IPS-18c (cell line): ENCODE measurements at regions not wholly inside any gene's neighbourhood (a gene's known extent, or its start where the extent isn't known, plus 50 kb on each side); places are given as distances from the start of the nearest gene placed in this dataset.
"Not testable (repeated sequence)": the region's sequence is repeated elsewhere in the genome, so short reads cannot be mapped to it uniquely, and the experiment has no call there.

Experiments
- H3K4me3 ChIP-seq: 2 replicates; pipeline ENCODE4 v1.7.0; 2013; ENCODE audit warnings: low read depth, mild to moderate bottlenecking, low read length, moderate library complexity; ENCODE audit not compliant: insufficient read depth
- H3K9me3 ChIP-seq: one replicate; pipeline ENCODE4 v1.6.1; 2013; ENCODE audit warnings: mild to moderate bottlenecking, low read length, moderate library complexity; ENCODE audit not compliant: control insufficient read depth, insufficient read depth

GRCh38 chr3:175940881-175941280 is 1081.7 kb downstream of the NAALADL2 start:
- H3K4me3 ChIP-seq, result no peak overlapping the region
- peaks cover 7% of the 10 kb centered on the region for H3K9me3 ChIP-seq

- Histone ChIP-seq H3K4me3 (no peak overlapping the region), H3K9me3 (peaks cover 7% of the 10 kb centered on the region)
Observed at GRCh38 chr3:175940243-175940642, 1081.1 kb downstream of the NAALADL2 start.

- H3K9me3 ChIP-seq, result not testable (repeated sequence)
Observed at GRCh38 chr3:175937367-175937766, 1078.2 kb downstream of the NAALADL2 start.

GRCh38 chr3:175932586-175932985 is 1073.5 kb downstream of the NAALADL2 start:
- H3K4me3 ChIP-seq, result no peak overlapping the region
- H3K9me3 ChIP-seq, result peaks cover 4% of the 10 kb centered on the region

More at GRCh38 chr3:175937367-175937766, 1078.2 kb downstream of the NAALADL2 start:
- H3K4me3 ChIP-seq, result not testable (repeated sequence)

- H3K9me3 ChIP-seq, result peaks cover 10% of the 10 kb centered on the region
- H3K4me3 ChIP-seq, result no peak overlapping the region
Observed at GRCh38 chr3:175919133-175919532, 1060.0 kb downstream of the NAALADL2 start.

- H3K9me3 ChIP-seq, result peaks cover 10% of the 10 kb centered on the region
- no peak overlapping the region for H3K4me3 ChIP-seq
Observed at GRCh38 chr3:175916191-175916934, 1057.2 kb downstream of the NAALADL2 start.

- peaks cover 14% of the 10 kb centered on the region for H3K9me3 ChIP-seq
- H3K4me3 ChIP-seq, result no peak overlapping the region
Observed at GRCh38 chr3:175914785-175915184, 1055.7 kb downstream of the NAALADL2 start.

GRCh38 chr3:175913286-175913685 is 1054.2 kb downstream of the NAALADL2 start:
- Histone ChIP-seq H3K4me3 (no peak overlapping the region), H3K9me3 (peaks cover 5% of the 10 kb centered on the region)

- no peak overlapping the region for H3K4me3 ChIP-seq
- peaks cover 5% of the 10 kb centered on the region for H3K9me3 ChIP-seq
Observed at GRCh38 chr3:175911937-175912336, 1052.8 kb downstream of the NAALADL2 start.

GRCh38 chr3:175902226-175902625 is 1043.1 kb downstream of the NAALADL2 start:
- no peaks in the 10 kb centered on the region for H3K9me3 ChIP-seq
- no peak overlapping the region for H3K4me3 ChIP-seq

GRCh38 chr3:175898194-175898593 is 1039.1 kb downstream of the NAALADL2 start:
- no peaks in the 10 kb centered on the region for H3K9me3 ChIP-seq
- no peak overlapping the region for H3K4me3 ChIP-seq

GRCh38 chr3:175896655-175897054 is 1037.5 kb downstream of the NAALADL2 start:
- H3K4me3 ChIP-seq, result no peak overlapping the region
- H3K9me3 ChIP-seq, result no peaks in the 10 kb centered on the region

GRCh38 chr3:175895731-175896130 is 1036.6 kb downstream of the NAALADL2 start:
- Histone ChIP-seq H3K9me3 (no peaks in the 10 kb centered on the region), H3K4me3 (no peak overlapping the region)

GRCh38 chr3:175893566-175893965 is 1034.4 kb downstream of the NAALADL2 start:
- H3K9me3 ChIP-seq, result no peaks in the 10 kb centered on the region

GRCh38 chr3:175890066-175890465 is 1030.9 kb downstream of the NAALADL2 start:
- Histone ChIP-seq H3K9me3 (peaks cover 3% of the 10 kb centered on the region), H3K4me3 (no peak overlapping the region)

More at GRCh38 chr3:175893566-175893965, 1034.4 kb downstream of the NAALADL2 start:
- H3K4me3 ChIP-seq, result no peak overlapping the region

- no peak overlapping the region for H3K4me3 ChIP-seq
Observed at GRCh38 chr3:175885231-175885766, 1026.2 kb downstream of the NAALADL2 start.

GRCh38 chr3:175879417-175879816 is 1020.3 kb downstream of the NAALADL2 start:
- no peaks in the 10 kb centered on the region for H3K9me3 ChIP-seq
- H3K4me3 ChIP-seq, result no peak overlapping the region

More at GRCh38 chr3:175885231-175885766, 1026.2 kb downstream of the NAALADL2 start:
- peaks cover 3% of the 10 kb centered on the region for H3K9me3 ChIP-seq

- Histone ChIP-seq H3K4me3 (no peak overlapping the region), H3K9me3 (no peaks in the 10 kb centered on the region)
Observed at GRCh38 chr3:175869404-175869803, 1010.3 kb downstream of the NAALADL2 start.
